Esophagus squamous epithelium (tissue), 4 donors: ENCODE measurements at regions not wholly inside any gene's neighbourhood (a gene's known extent, or its start where the extent isn't known, plus 50 kb on each side); places are given as distances from the start of the nearest gene placed in this dataset.

Source experiments
- POLR2A ChIP-seq, 4 donors: fragments of 450-650 bp; IDR thresholded peaks; one replicate each; pipeline ENCODE4 v1.6.1; 2017; ENCODE audit warnings: antibody characterized with exemption in 4 of 4, mild to moderate bottlenecking in 4 of 4, moderate library complexity in 3 of 4
- TF ChIP-seq, protein P1 (sequence below), 6 experiments: fragments of 450-650 bp in 4 of 6; fragments of 200-600 bp in 2 of 6; sonication (generic) in 2 of 6; IDR thresholded peaks; one replicate each; pipeline ENCODE4 v1.5.1; 2016 to 2019; ENCODE audit warnings: antibody characterized with exemption in 6 of 6, mild to moderate bottlenecking in 4 of 6, moderate library complexity in 4 of 6

DNA sequence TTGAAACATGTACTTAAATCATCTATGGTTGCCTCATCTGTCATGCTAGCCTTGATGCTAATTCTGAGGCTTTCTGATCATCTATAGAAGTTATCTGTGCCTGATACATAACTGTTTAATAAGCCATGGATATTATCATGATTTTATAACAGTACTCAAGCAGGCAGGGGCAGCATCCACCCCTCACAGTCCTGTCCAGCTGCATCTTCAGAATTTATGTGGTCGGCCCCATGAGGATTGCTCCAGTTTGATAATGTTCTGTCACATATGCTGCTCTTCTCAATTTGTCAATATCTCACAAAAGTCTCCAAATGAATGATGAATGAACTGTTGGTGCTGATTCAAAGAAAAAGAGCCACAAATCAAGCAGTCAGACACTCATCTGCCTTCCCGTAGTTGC is 335.1 kb upstream of the POM121L12 start:
- TF ChIP-seq, protein P1, sequence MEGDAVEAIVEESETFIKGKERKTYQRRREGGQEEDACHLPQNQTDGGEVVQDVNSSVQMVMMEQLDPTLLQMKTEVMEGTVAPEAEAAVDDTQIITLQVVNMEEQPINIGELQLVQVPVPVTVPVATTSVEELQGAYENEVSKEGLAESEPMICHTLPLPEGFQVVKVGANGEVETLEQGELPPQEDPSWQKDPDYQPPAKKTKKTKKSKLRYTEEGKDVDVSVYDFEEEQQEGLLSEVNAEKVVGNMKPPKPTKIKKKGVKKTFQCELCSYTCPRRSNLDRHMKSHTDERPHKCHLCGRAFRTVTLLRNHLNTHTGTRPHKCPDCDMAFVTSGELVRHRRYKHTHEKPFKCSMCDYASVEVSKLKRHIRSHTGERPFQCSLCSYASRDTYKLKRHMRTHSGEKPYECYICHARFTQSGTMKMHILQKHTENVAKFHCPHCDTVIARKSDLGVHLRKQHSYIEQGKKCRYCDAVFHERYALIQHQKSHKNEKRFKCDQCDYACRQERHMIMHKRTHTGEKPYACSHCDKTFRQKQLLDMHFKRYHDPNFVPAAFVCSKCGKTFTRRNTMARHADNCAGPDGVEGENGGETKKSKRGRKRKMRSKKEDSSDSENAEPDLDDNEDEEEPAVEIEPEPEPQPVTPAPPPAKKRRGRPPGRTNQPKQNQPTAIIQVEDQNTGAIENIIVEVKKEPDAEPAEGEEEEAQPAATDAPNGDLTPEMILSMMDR (IDR thresholded peaks at IDR 0.05): no peak
- no peak for TF ChIP-seq POLR2A (IDR thresholded peaks at IDR 0.05)
